Right lobe of liver (tissue), 4 donors: ENCODE measurements at regions not wholly inside any gene's neighbourhood (a gene's known extent, or its start where the extent isn't known, plus 50 kb on each side); places are given as distances from the start of the nearest gene placed in this dataset.

ENCODE experiments used
- POLR2A ChIP-seq: fragments of 450-650 bp; IDR thresholded peaks from one replicate; pipeline ENCODE4 v1.6.1; 2017; ENCODE audit warnings: antibody characterized with exemption, mild to moderate bottlenecking
- TF ChIP-seq, protein P1 (sequence below), 4 donors: fragments of 200-600 bp in 3 of 4; fragments of 450-650 bp in 1 of 4; IDR thresholded peaks; one replicate each; pipeline versions ENCODE4 v1.5.1 to v1.8.0; 2016 to 2022; ENCODE audit warnings: antibody characterized with exemption in 4 of 4, mild to moderate bottlenecking in 2 of 4
- donor health status: DM: no; HTN: no; CAD: no.
- donor health status: DM: no; HTN: no; CAD: no.
- donor health status: DM: no; HTN: yes; CAD: no.

DNA sequence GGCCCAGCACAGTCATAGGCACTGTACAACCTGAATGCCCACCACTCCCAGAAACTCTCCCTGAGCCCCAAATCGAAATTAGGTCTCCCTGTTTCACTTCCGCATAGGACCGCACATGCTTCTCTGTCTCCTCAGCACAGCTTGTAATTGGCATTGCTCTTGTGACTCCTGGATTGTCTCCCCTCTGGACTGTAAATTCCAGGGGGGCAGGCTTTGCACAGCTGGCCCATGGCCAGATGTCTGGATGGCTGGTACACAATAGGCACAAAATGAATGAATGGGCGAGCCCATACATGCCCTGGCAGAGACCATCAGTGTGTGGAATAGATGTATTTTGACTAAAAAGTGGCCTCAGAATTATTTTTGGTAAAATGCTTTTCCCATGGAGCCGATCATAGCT, 63.3 kb upstream of the PHF21B start:
- TF ChIP-seq, protein P1, sequence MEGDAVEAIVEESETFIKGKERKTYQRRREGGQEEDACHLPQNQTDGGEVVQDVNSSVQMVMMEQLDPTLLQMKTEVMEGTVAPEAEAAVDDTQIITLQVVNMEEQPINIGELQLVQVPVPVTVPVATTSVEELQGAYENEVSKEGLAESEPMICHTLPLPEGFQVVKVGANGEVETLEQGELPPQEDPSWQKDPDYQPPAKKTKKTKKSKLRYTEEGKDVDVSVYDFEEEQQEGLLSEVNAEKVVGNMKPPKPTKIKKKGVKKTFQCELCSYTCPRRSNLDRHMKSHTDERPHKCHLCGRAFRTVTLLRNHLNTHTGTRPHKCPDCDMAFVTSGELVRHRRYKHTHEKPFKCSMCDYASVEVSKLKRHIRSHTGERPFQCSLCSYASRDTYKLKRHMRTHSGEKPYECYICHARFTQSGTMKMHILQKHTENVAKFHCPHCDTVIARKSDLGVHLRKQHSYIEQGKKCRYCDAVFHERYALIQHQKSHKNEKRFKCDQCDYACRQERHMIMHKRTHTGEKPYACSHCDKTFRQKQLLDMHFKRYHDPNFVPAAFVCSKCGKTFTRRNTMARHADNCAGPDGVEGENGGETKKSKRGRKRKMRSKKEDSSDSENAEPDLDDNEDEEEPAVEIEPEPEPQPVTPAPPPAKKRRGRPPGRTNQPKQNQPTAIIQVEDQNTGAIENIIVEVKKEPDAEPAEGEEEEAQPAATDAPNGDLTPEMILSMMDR (IDR thresholded peaks at IDR 0.05) = no peak
- TF ChIP-seq POLR2A = no peak
